ENCODE measurements at regions not wholly inside any gene's neighbourhood (a gene's known extent, or its start where the extent isn't known, plus 50 kb on each side); places are given as distances from the start of the nearest gene placed in this dataset.
"Not testable (repeated sequence)": the region's sequence is repeated elsewhere in the genome, so short reads cannot be mapped to it uniquely, and the experiment has no call there.

- TF ChIP-seq POLR2A (IDR thresholded peaks at IDR 0.05; ENCODE audit: low read depth, low read length), result no peak
- FAIRE-seq, result no peak
- no peak for DNase-seq (ENCODE audit: insufficient read length, low spot score)
Observed at GRCh38 chr13:70222926-70223325, 114.7 kb upstream of the KLHL1 start.

GRCh38 chr13:70218618-70219017, 110.4 kb upstream of the KLHL1 start:
- no peak for TF ChIP-seq POLR2A (IDR thresholded peaks at IDR 0.05; ENCODE audit: low read depth, low read length)
- no peak for FAIRE-seq
- no peak for DNase-seq (ENCODE audit: insufficient read length, low spot score)

GRCh38 chr13:70208968-70209367, 100.7 kb upstream of the KLHL1 start:
- not testable (repeated sequence) for DNase-seq (ENCODE audit: insufficient read length, low spot score); FAIRE-seq

- no peak for TF ChIP-seq POLR2A (IDR thresholded peaks at IDR 0.05; ENCODE audit: low read depth, low read length)
- FAIRE-seq, result no peak
- DNase-seq (ENCODE audit: insufficient read length, low spot score), result no peak
Observed at GRCh38 chr13:70206671-70207070, 98.4 kb upstream of the KLHL1 start.

GRCh38 chr13:70203661-70204229, 95.5 kb upstream of the KLHL1 start:
- FAIRE-seq, result peak; percentile 69
- no peak for TF ChIP-seq POLR2A (IDR thresholded peaks at IDR 0.05; ENCODE audit: low read depth, low read length)
- DNase-seq (ENCODE audit: insufficient read length, low spot score), result no peak

- TF ChIP-seq POLR2A (IDR thresholded peaks at IDR 0.05; ENCODE audit: low read depth, low read length), result no peak
- DNase-seq (ENCODE audit: insufficient read length, low spot score) (no peak), FAIRE-seq (no peak)
Observed at GRCh38 chr13:70191034-70191433, 82.8 kb upstream of the KLHL1 start.

- FAIRE-seq (no peak), DNase-seq (ENCODE audit: insufficient read length, low spot score) (no peak)
- TF ChIP-seq POLR2A (IDR thresholded peaks at IDR 0.05; ENCODE audit: low read depth, low read length), result no peak
Observed at GRCh38 chr13:70189981-70190380, 81.7 kb upstream of the KLHL1 start.

- no peak for DNase-seq (ENCODE audit: insufficient read length, low spot score)
- no peak for TF ChIP-seq POLR2A (IDR thresholded peaks at IDR 0.05; ENCODE audit: low read depth, low read length)
- no peak for FAIRE-seq
Observed at GRCh38 chr13:70188567-70188966, 80.3 kb upstream of the KLHL1 start.

GRCh38 chr13:70183041-70183440, 74.8 kb upstream of the KLHL1 start:
- TF ChIP-seq POLR2A (IDR thresholded peaks at IDR 0.05; ENCODE audit: low read depth, low read length), result no peak
- FAIRE-seq (peak; percentile 72), DNase-seq (ENCODE audit: insufficient read length, low spot score) (no peak)
